Thyroid gland (tissue), 4 donors: ENCODE measurements at regions not wholly inside any gene's neighbourhood (a gene's known extent, or its start where the extent isn't known, plus 50 kb on each side); places are given as distances from the start of the nearest gene placed in this dataset.

ENCODE experiments used
- CTCF ChIP-seq, 6 experiments: fragments of 200-600 bp in 3 of 6; fragments of 450-650 bp in 3 of 6; sonication (generic) in 3 of 6; IDR thresholded peaks; one replicate each; pipeline ENCODE4 v1.5.1; 2016 to 2019; ENCODE audit warnings: antibody characterized with exemption in 6 of 6, mild to moderate bottlenecking in 2 of 6, inconsistent platforms in 1 of 6, moderate library complexity in 1 of 6
- POLR2A ChIP-seq, 2 donors: fragments of 450-650 bp; IDR thresholded peaks; one replicate each; pipeline ENCODE4 v1.6.1; 2017; ENCODE audit warnings: antibody characterized with exemption in 2 of 2, mild to moderate bottlenecking in 2 of 2, moderate library complexity in 1 of 2

DNA sequence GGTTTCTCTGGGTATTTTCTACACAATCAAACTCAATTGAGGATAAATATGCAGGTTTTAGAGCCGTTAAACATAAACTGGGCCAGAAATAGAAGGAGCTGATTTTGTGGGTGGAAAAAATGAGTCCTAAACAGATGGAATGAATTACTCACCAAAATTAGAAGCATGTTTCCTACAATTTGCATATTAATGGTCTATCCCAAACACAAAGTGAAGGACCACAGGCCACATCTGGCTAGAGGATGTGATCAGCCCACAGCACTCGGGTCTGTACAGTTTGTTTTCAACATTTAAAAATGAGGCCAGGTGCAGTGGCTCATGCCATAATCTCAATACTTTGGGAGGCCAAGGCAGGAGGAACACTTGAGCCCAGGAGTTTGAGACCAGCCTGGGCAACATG is 296.3 kb downstream of the PREX1 start:
- TF ChIP-seq CTCF (IDR thresholded peaks at IDR 0.05) (no peak), POLR2A (IDR thresholded peaks at IDR 0.05) (no peak)
